ELR (cell line): ENCODE measurements at regions not wholly inside any gene's neighbourhood (a gene's known extent, or its start where the extent isn't known, plus 50 kb on each side); places are given as distances from the start of the nearest gene placed in this dataset.
"Not testable (repeated sequence)": the region's sequence is repeated elsewhere in the genome, so short reads cannot be mapped to it uniquely, and the experiment has no call there.

ENCODE experiments used
- DNase-seq: peaks from one replicate; pipeline ENCODE4 v3.0.0-alpha.2; 2015; ENCODE audit warnings: low read depth

- DNase-seq, result no peak
Observed at GRCh38 chr3:118075873-118076272, 958.8 kb downstream of the IGSF11 start.

GRCh38 chr3:118077332-118077731 lies 957.3 kb downstream of the IGSF11 start:
- DNase-seq, result no peak

GRCh38 chr3:118080889-118081288 lies 953.8 kb downstream of the IGSF11 start:
- DNase-seq, result no peak

GRCh38 chr3:118088696-118089095 lies 946.0 kb downstream of the IGSF11 start:
- no peak for DNase-seq

GRCh38 chr3:118089563-118089962 lies 945.1 kb downstream of the IGSF11 start:
- no peak for DNase-seq

GRCh38 chr3:118097226-118097625 lies 937.4 kb downstream of the IGSF11 start:
- DNase-seq, result no peak

GRCh38 chr3:118097660-118098059 lies 937.0 kb downstream of the IGSF11 start:
- DNase-seq, result no peak

- no peak for DNase-seq
Observed at GRCh38 chr3:118098827-118099226, 935.8 kb downstream of the IGSF11 start.

GRCh38 chr3:118101891-118102290 lies 932.8 kb downstream of the IGSF11 start:
- DNase-seq, result no peak

- DNase-seq, result no peak
Observed at GRCh38 chr3:118102737-118103136, 931.9 kb downstream of the IGSF11 start.

GRCh38 chr3:118108201-118108600 lies 926.4 kb downstream of the IGSF11 start:
- no peak for DNase-seq

GRCh38 chr3:118108769-118109168 lies 925.9 kb downstream of the IGSF11 start:
- no peak for DNase-seq

GRCh38 chr3:118110211-118110610 lies 924.4 kb downstream of the IGSF11 start:
- DNase-seq, result no peak

GRCh38 chr3:118116991-118117390 lies 917.7 kb downstream of the IGSF11 start:
- no peak for DNase-seq

GRCh38 chr3:118126751-118127150 lies 907.9 kb downstream of the IGSF11 start:
- no peak for DNase-seq

- no peak for DNase-seq
Observed at GRCh38 chr3:118127992-118128391, 906.7 kb downstream of the IGSF11 start.

GRCh38 chr3:118128886-118129285 lies 905.8 kb downstream of the IGSF11 start:
- DNase-seq, result no peak

GRCh38 chr3:118137778-118138177 lies 896.9 kb downstream of the IGSF11 start:
- DNase-seq, result no peak

- no peak for DNase-seq
Observed at GRCh38 chr3:118144919-118145318, 889.7 kb downstream of the IGSF11 start.

GRCh38 chr3:118146658-118147375 lies 887.8 kb downstream of the IGSF11 start:
- DNase-seq, result no peak

GRCh38 chr3:118151164-118151563 lies 883.5 kb downstream of the IGSF11 start:
- DNase-seq, result no peak

- DNase-seq, result not testable (repeated sequence)
Observed at GRCh38 chr3:118162627-118163588, 871.7 kb downstream of the IGSF11 start.

GRCh38 chr3:118165413-118165812 lies 869.2 kb downstream of the IGSF11 start:
- no peak for DNase-seq
